Activated CD8-positive, alpha-beta memory T cell treated with anti-CD3 and anti-CD28 coated beads, Interleukin-2, amount 50 U/mL, for 4 hours (primary cell): ENCODE measurements at regions not wholly inside any gene's neighbourhood (a gene's known extent, or its start where the extent isn't known, plus 50 kb on each side); places are given as distances from the start of the nearest gene placed in this dataset.

Experiments used
- DNase-seq: peaks from one replicate; pipeline ENCODE4 v3.0.0-alpha.2; 2020

GRCh38 chr12:107226126-107226525 is 132.8 kb upstream of the CRY1 start:
- no peak for DNase-seq

- DNase-seq: no peak
These were observed 134.7 kb upstream of the CRY1 start for GRCh38 chr12:107228076-107228475.

- no peak for DNase-seq
These were observed 136.5 kb upstream of the CRY1 start for GRCh38 chr12:107229827-107230226.

GRCh38 chr12:107231303-107231702 is 138.0 kb upstream of the CRY1 start:
- no peak for DNase-seq

- no peak for DNase-seq
These were observed 140.2 kb upstream of the CRY1 start for GRCh38 chr12:107233551-107233950.

- DNase-seq: no peak
These were observed 142.3 kb upstream of the CRY1 start for GRCh38 chr12:107235600-107235999.

GRCh38 chr12:107236824-107237511 is 143.6 kb upstream of the CRY1 start:
- DNase-seq: no peak

GRCh38 chr12:107238296-107238695 is 144.9 kb upstream of the CRY1 start:
- no peak for DNase-seq

- no peak for DNase-seq
These were observed 148.1 kb upstream of the CRY1 start for GRCh38 chr12:107241411-107241810.

GRCh38 chr12:107242189-107242588 is 148.8 kb upstream of the CRY1 start:
- no peak for DNase-seq

GRCh38 chr12:107243341-107243740 is 150.0 kb upstream of the CRY1 start:
- no peak for DNase-seq

GRCh38 chr12:107244584-107244983 is 151.2 kb upstream of the CRY1 start:
- DNase-seq: no peak

- no peak for DNase-seq
These were observed 154.3 kb upstream of the CRY1 start for GRCh38 chr12:107247650-107248049.

GRCh38 chr12:107248187-107248586 is 154.8 kb upstream of the CRY1 start:
- DNase-seq: no peak

- no peak for DNase-seq
These were observed 157.9 kb upstream of the CRY1 start for GRCh38 chr12:107251288-107251687.

GRCh38 chr12:107253361-107253760 is 160.0 kb upstream of the CRY1 start:
- no peak for DNase-seq

- DNase-seq: no peak
These were observed 161.0 kb upstream of the CRY1 start for GRCh38 chr12:107254258-107254856.

GRCh38 chr12:107258780-107259179 is 165.4 kb upstream of the CRY1 start:
- DNase-seq: no peak

- DNase-seq: no peak
These were observed 170.6 kb upstream of the CRY1 start for GRCh38 chr12:107263980-107264379.

GRCh38 chr12:107264667-107265066 is 171.3 kb upstream of the CRY1 start:
- no peak for DNase-seq

- DNase-seq: no peak
These were observed 174.3 kb upstream of the CRY1 start for GRCh38 chr12:107267604-107268003.

GRCh38 chr12:107271523-107271922 is 178.2 kb upstream of the CRY1 start:
- no peak for DNase-seq

- DNase-seq: no peak
These were observed 182.2 kb upstream of the CRY1 start for GRCh38 chr12:107275530-107275929.

GRCh38 chr12:107277855-107278254 is 184.5 kb upstream of the CRY1 start:
- DNase-seq: no peak

GRCh38 chr12:107282628-107283027 is 189.3 kb upstream of the CRY1 start:
- no peak for DNase-seq
